ENCODE measurements at regions not wholly inside any gene's neighbourhood (a gene's known extent, or its start where the extent isn't known, plus 50 kb on each side); places are given as distances from the start of the nearest gene placed in this dataset.

GRCh38 chr4:10239982-10240654 is 123.5 kb upstream of the WDR1 start:
- Histone ChIP-seq H3K4me2 (ENCODE audit: insufficient read depth, low read length) (no peak overlapping the region), H3K9me3 (ENCODE audit: low read depth, low read length) (no peaks in the 10 kb centered on the region), H3K4me3 (ENCODE audit: insufficient read depth, low read length) (no peak overlapping the region), H3K36me3 (ENCODE audit: insufficient read depth, low read length) (no peaks in the 10 kb centered on the region), H2AFZ (ENCODE audit: low read length) (no peak overlapping the region), H4K20me1 (ENCODE audit: insufficient read depth, low read length) (no peaks in the 10 kb centered on the region), H3K27me3 (ENCODE audit: insufficient read depth, low read length) (peaks cover 3% of the 10 kb centered on the region), H3K4me1 (ENCODE audit: insufficient read depth, low read length) (no peaks in the 10 kb centered on the region), H3K79me2 (ENCODE audit: insufficient read depth, low read length) (no peaks in the 10 kb centered on the region), H3K27ac (ENCODE audit: low read depth, low read length) (no peak overlapping the region)
- TF ChIP-seq CTCF (IDR thresholded peaks at IDR 0.05; ENCODE audit: extremely low read depth, low read depth, low read length) = no peak
- no peak for DNase-seq (ENCODE audit: insufficient read length, low spot score, missing footprints)

GRCh38 chr4:10237131-10237530 is 120.5 kb upstream of the WDR1 start:
- no peaks in the 10 kb centered on the region for H3K4me1 ChIP-seq (ENCODE audit: insufficient read depth, low read length)
- H3K27ac ChIP-seq (ENCODE audit: low read depth, low read length) = no peak overlapping the region
- no peaks in the 10 kb centered on the region for H3K36me3 ChIP-seq (ENCODE audit: insufficient read depth, low read length)
- no peak overlapping the region for H3K4me3 ChIP-seq (ENCODE audit: insufficient read depth, low read length)
- no peaks in the 10 kb centered on the region for H4K20me1 ChIP-seq (ENCODE audit: insufficient read depth, low read length)
- H2AFZ ChIP-seq (ENCODE audit: low read length) = no peak overlapping the region
- TF ChIP-seq CTCF (IDR thresholded peaks at IDR 0.05; ENCODE audit: extremely low read depth, low read depth, low read length) = no peak
- H3K9me3 ChIP-seq (ENCODE audit: low read depth, low read length) = no peaks in the 10 kb centered on the region
- H3K4me2 ChIP-seq (ENCODE audit: insufficient read depth, low read length) = no peak overlapping the region
- DNase-seq (ENCODE audit: insufficient read length, low spot score, missing footprints) = no peak
- H3K79me2 ChIP-seq (ENCODE audit: insufficient read depth, low read length) = no peaks in the 10 kb centered on the region
- H3K27me3 ChIP-seq (ENCODE audit: insufficient read depth, low read length) = no peaks in the 10 kb centered on the region

GRCh38 chr4:10232114-10232513 is 115.5 kb upstream of the WDR1 start:
- Histone ChIP-seq H2AFZ (ENCODE audit: low read length) (no peak overlapping the region), H3K27ac (ENCODE audit: low read depth, low read length) (no peak overlapping the region), H3K4me2 (ENCODE audit: insufficient read depth, low read length) (no peak overlapping the region), H3K36me3 (ENCODE audit: insufficient read depth, low read length) (no peaks in the 10 kb centered on the region), H3K4me1 (ENCODE audit: insufficient read depth, low read length) (no peaks in the 10 kb centered on the region), H3K27me3 (ENCODE audit: insufficient read depth, low read length) (no peaks in the 10 kb centered on the region), H3K9me3 (ENCODE audit: low read depth, low read length) (no peaks in the 10 kb centered on the region), H4K20me1 (ENCODE audit: insufficient read depth, low read length) (no peaks in the 10 kb centered on the region), H3K79me2 (ENCODE audit: insufficient read depth, low read length) (no peaks in the 10 kb centered on the region), H3K4me3 (ENCODE audit: insufficient read depth, low read length) (no peak overlapping the region)
- DNase-seq (ENCODE audit: insufficient read length, low spot score, missing footprints) = no peak
- no peak for TF ChIP-seq CTCF (IDR thresholded peaks at IDR 0.05; ENCODE audit: extremely low read depth, low read depth, low read length)

GRCh38 chr4:10226756-10227155 is 110.2 kb upstream of the WDR1 start:
- H3K27me3 ChIP-seq (ENCODE audit: insufficient read depth, low read length) = no peaks in the 10 kb centered on the region
- no peak overlapping the region for H3K4me2 ChIP-seq (ENCODE audit: insufficient read depth, low read length)
- H3K4me1 ChIP-seq (ENCODE audit: insufficient read depth, low read length) = no peaks in the 10 kb centered on the region
- DNase-seq (ENCODE audit: insufficient read length, low spot score, missing footprints) = no peak
- H3K9me3 ChIP-seq (ENCODE audit: low read depth, low read length) = no peaks in the 10 kb centered on the region
- H3K4me3 ChIP-seq (ENCODE audit: insufficient read depth, low read length) = no peak overlapping the region
- no peaks in the 10 kb centered on the region for H4K20me1 ChIP-seq (ENCODE audit: insufficient read depth, low read length)
- no peaks in the 10 kb centered on the region for H3K79me2 ChIP-seq (ENCODE audit: insufficient read depth, low read length)
- TF ChIP-seq CTCF (IDR thresholded peaks at IDR 0.05; ENCODE audit: extremely low read depth, low read depth, low read length) = no peak
- no peaks in the 10 kb centered on the region for H3K36me3 ChIP-seq (ENCODE audit: insufficient read depth, low read length)
- H2AFZ ChIP-seq (ENCODE audit: low read length) = no peak overlapping the region
- no peak overlapping the region for H3K27ac ChIP-seq (ENCODE audit: low read depth, low read length)

Data from osteoblast (primary cell).